AG20443 (cell line): ENCODE measurements at regions not wholly inside any gene's neighbourhood (a gene's known extent, or its start where the extent isn't known, plus 50 kb on each side); places are given as distances from the start of the nearest gene placed in this dataset.
A peak's percentile ranks its signal among the peaks of the same experiment; 100 is the strongest.
"Not testable (repeated sequence)": the region's sequence is repeated elsewhere in the genome, so short reads cannot be mapped to it uniquely, and the experiment has no call there.

ENCODE experiments used
- DNase-seq: peaks from one replicate; pipeline ENCODE4 v3.0.0; 2012; ENCODE audit warnings: low spot score, mixed read lengths

- no peak for DNase-seq
Observed at GRCh38 chr7:84735677-84736076, 451.2 kb downstream of the SEMA3D start.

- DNase-seq = no peak
Observed at GRCh38 chr7:84735011-84735410, 451.8 kb downstream of the SEMA3D start.

DNA sequence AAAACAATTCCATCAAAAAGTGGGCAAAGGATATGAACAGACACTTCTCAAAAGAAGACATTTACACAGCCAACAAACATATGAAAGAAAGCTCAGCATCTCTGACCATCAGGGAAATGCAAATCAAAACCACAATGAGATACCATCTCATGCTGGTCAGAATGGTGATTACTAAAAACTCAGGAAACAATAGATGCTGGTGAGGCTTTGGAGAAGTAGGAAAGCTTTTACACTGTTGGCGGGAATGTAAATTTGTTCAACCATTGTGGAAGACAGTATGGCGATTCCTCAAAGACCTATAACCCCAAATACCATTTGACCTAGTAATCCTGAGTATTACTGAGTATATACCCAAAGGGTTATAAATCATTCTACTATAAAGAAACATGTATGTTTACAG is 452.9 kb downstream of the SEMA3D start:
- not testable (repeated sequence) for DNase-seq

GRCh38 chr7:84730864-84731263 is 456.0 kb downstream of the SEMA3D start:
- not testable (repeated sequence) for DNase-seq

GRCh38 chr7:84729284-84729683 is 457.6 kb downstream of the SEMA3D start:
- DNase-seq = peak; percentile 40

DNA sequence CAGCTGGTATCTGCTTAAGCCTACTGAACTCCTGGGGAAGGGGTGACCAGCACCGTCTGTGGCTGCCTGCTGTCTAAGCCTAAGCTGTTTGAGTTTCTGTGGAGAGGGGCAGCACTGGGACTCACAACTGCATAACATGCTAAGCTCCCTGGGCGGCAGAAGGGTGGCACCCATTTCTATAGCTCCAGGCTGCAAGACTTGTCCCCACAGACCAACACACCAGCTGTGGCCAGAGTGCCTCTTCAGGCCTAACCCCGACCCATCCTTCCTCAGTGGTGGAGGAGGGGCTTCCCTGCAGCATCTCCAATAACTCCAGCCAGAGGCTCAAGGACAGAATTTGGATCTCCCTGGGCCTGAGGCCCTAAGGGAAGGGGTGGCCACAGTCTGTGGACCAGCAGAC is 464.1 kb downstream of the SEMA3D start:
- no peak for DNase-seq

DNA sequence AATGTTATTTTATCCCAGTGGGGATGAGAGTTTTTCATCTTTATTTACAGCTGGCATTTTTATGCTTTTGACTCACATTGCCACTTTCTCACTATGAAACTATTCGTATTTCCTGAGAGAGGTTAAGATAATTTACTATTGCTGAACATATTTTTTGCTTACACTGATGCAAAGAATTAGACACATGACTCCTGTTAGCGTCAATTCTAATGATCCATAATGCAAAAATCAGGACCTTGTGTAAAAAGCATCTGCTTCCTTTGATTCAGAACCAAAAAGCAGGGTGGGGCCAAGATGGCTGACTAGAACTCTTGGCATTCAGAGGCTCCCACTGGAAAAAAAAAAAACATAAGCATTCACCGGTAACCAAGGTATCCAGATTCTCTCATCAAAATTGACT is 464.8 kb downstream of the SEMA3D start:
- peak; percentile 14 for DNase-seq

GRCh38 chr7:84720456-84721097 is 466.3 kb downstream of the SEMA3D start:
- no peak for DNase-seq

DNA sequence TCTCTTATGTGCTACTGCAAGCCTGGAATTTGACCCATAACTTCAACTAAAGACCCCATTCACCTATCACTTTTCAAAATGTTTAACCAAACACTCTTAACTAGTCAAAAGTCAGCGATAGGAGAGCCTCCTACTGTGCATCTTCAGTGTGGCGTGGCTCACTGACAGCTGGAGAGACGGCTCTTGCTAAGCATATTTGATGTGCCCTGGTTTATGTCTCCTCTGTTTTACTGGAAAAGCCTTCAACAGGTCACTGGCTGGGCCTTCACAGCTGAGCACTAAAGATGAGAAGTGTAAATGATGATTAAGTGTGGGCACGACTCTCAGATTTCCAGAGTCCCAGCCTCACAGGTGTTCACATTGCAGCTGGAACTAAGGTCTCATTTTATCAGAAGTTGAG is 472.1 kb downstream of the SEMA3D start:
- DNase-seq = no peak

- DNase-seq = no peak
Observed at GRCh38 chr7:84712374-84713121, 474.3 kb downstream of the SEMA3D start.

- not testable (repeated sequence) for DNase-seq
Observed at GRCh38 chr7:84710538-84710937, 476.3 kb downstream of the SEMA3D start.

GRCh38 chr7:84705706-84706105 is 481.1 kb downstream of the SEMA3D start:
- no peak for DNase-seq

DNA sequence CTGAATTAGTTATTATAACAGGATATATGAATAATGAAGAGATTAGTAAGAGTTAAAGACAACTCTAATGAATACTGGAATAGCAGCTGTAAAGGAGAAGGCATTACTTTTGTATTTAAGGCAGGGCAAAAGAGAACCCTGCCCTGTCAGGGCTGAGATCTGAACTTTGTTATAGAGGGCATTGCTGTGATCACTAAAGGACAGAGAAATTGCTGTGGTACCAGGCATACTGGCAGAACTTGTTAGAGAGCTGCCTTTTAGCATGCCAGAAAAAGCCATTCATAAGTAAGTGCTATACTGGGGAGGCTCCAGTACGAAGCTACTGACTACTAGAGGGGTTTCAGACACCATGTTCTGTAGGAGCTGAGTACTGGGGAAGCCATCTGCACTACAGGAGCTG is 481.8 kb downstream of the SEMA3D start:
- no peak for DNase-seq

DNA sequence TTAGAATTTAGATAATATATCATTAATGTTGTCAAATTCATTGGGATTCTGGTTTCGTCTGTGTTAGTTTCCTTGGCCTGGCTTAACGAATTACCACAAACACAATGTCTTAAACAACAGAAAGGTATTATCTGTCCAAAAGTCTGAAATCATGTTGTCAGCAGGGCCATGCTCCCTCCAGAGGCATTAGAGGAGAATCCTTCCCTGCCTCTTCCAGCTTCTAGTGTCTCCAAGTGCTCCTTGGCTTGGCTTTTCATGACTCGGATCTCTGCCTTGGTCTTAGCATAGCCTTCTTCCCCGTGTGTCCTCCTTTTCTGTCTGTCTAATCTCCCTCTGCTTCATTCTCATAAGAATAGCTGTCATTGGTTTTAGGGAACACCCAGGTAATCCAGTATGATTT is 482.5 kb downstream of the SEMA3D start:
- no peak for DNase-seq

DNA sequence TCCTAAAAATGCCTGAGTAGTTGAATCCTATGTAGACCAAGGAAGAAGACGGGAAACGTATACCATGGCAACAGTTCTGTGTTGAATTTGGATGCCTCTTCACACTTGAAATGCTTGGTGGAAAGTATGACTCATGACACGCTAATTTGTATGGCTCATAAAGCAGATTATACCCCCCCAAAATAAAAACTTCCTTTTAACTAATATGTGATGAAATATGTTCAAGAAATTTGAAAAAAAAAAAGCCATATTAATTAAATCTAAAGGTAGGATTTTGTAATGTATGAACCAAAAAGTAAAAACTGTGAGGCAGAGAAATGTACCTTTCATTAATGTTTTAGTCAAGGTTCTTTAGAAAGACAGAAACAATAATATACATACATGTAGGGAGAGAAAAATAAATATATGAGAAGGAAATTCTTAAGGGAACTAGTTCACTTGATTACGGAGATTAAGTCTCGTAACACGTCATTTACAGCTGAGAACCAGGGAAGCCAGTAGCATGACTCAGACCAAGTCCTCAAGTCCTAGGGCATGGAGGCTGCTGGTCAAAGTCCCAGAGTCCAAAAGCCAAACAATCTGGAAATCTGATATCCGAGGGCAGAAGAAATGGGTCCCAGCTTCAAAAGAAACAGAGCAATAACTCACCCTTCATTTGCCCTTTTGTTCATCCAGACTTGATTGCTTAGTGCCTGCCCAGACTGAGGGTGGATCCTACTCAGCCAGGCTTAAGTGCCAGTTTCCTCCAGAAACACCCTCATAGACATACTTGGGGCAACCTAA is 485.1 kb downstream of the SEMA3D start:
- DNase-seq = peak; percentile 70

DNA sequence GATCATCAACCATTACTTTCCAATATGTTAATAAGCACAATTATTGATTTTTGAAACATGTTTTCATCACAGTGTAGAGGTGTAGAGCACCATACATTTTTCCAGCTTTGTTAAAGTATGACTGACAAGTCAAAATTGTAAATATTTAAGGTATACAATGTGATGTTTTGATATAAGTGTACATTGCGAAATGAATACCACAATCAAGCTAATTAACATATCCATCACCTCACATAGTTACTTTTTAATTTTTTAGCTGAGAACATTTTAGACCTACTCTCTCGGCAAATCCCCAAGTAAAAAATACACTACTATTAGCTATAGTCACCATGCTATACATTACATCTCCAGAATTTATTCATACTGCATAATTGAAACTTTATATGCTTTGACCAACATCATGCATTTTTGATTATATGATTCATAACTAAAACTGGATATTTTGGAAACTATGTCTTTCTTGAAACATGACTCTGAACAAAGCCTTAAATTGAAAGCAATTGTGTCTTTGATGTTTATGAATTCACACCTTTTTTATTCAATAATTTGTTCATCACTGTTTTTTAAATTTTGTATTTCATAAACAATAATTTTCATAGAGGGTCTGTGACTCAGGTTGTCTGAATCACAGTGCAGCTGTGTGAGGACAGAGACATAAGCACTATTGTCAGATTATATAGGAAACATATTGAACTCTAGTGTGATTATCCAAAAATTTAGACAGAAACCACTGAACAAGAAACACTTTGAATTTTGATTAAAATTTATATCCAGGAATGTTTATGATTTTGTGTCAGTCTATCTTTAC is 486.1 kb downstream of the SEMA3D start:
- no peak for DNase-seq

GRCh38 chr7:84697506-84697905 is 489.4 kb downstream of the SEMA3D start:
- peak; percentile 50 for DNase-seq

- no peak for DNase-seq
Observed at GRCh38 chr7:84693483-84693882, 493.4 kb downstream of the SEMA3D start.

GRCh38 chr7:84688671-84689070 is 494.1 kb upstream of the SEMA3A start:
- peak; percentile 13 for DNase-seq

DNA sequence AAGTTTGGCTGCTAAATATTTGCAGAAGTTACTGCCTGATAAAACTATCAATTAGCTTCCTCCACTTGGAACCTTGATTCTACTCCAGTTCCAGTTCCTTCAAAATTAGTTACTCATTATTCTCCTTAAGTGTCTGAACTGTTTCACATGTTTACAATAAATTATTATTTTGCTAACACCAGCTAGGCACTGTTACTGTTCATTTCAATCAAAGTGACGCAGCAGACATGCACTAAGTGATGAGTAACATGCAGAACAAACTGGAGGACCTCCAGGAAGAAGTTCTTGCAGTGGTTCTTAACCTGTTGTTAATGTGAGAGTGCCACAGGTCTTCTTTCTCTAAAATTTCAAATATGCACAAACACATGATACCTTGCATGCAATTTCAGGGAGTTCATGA is 491.8 kb upstream of the SEMA3A start:
- DNase-seq = no peak

GRCh38 chr7:84684836-84685480 is 490.4 kb upstream of the SEMA3A start:
- DNase-seq = no peak

GRCh38 chr7:84682543-84682942 is 488.0 kb upstream of the SEMA3A start:
- no peak for DNase-seq
